ENCODE measurements at regions not wholly inside any gene's neighbourhood (a gene's known extent, or its start where the extent isn't known, plus 50 kb on each side); places are given as distances from the start of the nearest gene placed in this dataset.

- FAIRE-seq, result no peak
- DNase-seq (ENCODE audit: insufficient read length, low spot score), result no peak
These were observed 152.8 kb upstream of the TMEFF2 start for GRCh38 chr2:192347542-192347941.

- FAIRE-seq, result no peak
- no peak for DNase-seq (ENCODE audit: insufficient read length, low spot score)
These were observed 150.6 kb upstream of the TMEFF2 start for GRCh38 chr2:192345287-192345686.

DNA sequence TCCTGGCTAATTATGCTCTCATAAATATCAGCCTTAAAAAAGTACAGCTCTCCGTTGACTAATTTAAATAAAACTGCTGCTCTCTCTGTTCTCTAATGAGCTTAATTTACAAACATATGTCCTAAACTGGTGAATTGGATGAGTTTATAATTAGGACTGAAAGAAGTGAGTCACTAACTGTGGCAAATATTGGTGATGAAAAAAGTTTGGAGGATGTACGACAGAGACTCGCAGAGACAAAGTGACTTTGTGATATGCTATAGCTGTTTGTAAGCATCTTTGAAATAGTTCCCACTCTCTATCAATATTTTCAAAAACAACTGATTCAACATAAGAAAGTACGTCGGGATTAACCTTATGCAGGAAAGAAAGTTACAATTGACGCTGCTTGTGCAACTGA is 138.9 kb upstream of the TMEFF2 start:
- FAIRE-seq, result no peak

GRCh38 chr2:192328297-192328696 is 133.6 kb upstream of the TMEFF2 start:
- no peak for DNase-seq (ENCODE audit: insufficient read length, low spot score)
- no peak for FAIRE-seq

More for the DNA sequence above, 138.9 kb upstream of the TMEFF2 start:
- no peak for DNase-seq (ENCODE audit: insufficient read length, low spot score)

- FAIRE-seq (peak; percentile 4), DNase-seq (ENCODE audit: insufficient read length, low spot score) (no peak)
These were observed 132.8 kb upstream of the TMEFF2 start for GRCh38 chr2:192327576-192327975.

DNA sequence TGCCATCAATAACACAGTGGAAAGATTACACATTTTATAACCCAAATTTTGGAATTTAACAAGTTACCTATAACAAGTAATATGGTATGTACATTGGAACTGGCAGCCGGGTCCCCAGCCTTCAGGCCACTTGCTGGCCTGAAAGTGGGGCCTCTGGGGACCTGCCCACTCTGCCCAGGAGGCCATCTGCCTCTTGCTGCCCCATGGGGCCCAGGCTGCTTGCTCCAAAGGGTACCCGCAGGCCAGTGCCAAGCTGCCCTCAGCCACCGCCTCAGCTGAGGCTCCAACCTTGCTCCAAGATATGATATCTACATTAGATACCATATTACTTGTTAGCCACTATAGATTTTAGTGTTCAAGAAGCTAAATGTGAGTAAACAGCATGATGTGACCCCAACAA is 120.8 kb upstream of the TMEFF2 start:
- DNase-seq (ENCODE audit: insufficient read length, low spot score) (no peak), FAIRE-seq (no peak)

GRCh38 chr2:192314800-192315481 is 120.2 kb upstream of the TMEFF2 start:
- DNase-seq (ENCODE audit: insufficient read length, low spot score) (no peak), FAIRE-seq (no peak)

DNA sequence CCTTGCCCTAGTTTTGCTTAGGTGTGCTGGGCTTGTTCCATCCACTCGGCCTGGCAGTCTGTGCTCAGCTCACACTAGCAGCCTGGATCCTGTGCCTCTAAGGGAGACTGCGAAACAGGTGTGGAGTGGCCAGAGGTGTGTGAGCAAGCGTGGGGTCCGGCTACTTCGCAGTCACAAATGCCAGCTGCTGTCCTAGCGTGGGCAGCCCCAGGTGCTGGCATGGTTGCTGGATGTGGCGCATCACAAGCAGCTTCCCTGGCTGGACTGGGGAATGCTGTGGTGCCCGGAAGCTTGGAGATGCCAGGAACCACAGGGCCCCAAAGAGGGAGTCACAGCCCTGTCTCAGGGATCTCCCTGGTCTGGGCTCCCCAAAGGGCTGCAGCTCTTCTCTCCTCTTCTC is 119.0 kb upstream of the TMEFF2 start:
- DNase-seq (ENCODE audit: insufficient read length, low spot score) (no peak), FAIRE-seq (no peak)

- FAIRE-seq, result no peak
- DNase-seq (ENCODE audit: insufficient read length, low spot score), result no peak
These were observed 117.1 kb upstream of the TMEFF2 start for GRCh38 chr2:192311701-192312460.

DNA sequence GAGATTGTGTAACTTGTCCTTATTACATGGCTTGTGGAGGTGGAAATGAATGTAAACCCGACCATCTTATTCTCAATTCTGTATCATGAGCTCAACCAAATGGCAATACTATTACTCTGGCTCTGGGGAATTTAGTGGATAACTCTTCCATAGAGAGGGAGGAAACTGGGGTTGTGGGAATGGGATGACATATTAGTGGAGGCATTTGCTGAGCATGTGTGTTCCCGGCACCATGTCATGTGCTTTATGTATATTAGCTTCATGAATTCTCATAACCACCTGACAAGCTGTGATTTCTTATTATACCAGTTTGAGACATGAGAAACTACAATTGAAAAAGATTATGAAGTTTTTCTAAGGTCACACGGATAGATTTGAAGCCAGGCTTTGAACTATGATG is 112.8 kb upstream of the TMEFF2 start:
- FAIRE-seq, result no peak

GRCh38 chr2:192298664-192299063 is 103.9 kb upstream of the TMEFF2 start:
- DNase-seq (ENCODE audit: insufficient read length, low spot score) (no peak), FAIRE-seq (no peak)

More for the DNA sequence above, 112.8 kb upstream of the TMEFF2 start:
- no peak for DNase-seq (ENCODE audit: insufficient read length, low spot score)

GRCh38 chr2:192292478-192292877 is 97.7 kb upstream of the TMEFF2 start:
- no peak for FAIRE-seq
- no peak for DNase-seq (ENCODE audit: insufficient read length, low spot score)

DNA sequence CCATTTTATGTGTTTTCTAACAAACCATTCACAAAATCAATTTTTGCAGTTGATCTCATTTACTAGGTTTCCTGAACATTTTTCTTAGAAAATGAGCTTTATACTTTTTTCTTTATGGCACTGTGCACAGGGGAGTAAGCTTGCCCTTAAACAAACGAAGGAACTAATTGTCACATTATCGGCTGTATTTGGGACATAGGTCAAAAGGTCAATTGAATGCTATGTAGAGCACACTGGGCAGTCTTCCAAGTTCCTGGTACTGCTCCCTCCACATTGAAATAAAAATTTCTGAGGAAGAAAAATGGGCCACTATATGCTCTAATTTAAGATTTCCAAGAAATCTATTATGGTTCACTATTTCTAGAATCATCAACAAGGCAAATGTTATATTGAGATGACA is 93.6 kb upstream of the TMEFF2 start:
- FAIRE-seq (no peak), DNase-seq (ENCODE audit: insufficient read length, low spot score) (no peak)

DNA sequence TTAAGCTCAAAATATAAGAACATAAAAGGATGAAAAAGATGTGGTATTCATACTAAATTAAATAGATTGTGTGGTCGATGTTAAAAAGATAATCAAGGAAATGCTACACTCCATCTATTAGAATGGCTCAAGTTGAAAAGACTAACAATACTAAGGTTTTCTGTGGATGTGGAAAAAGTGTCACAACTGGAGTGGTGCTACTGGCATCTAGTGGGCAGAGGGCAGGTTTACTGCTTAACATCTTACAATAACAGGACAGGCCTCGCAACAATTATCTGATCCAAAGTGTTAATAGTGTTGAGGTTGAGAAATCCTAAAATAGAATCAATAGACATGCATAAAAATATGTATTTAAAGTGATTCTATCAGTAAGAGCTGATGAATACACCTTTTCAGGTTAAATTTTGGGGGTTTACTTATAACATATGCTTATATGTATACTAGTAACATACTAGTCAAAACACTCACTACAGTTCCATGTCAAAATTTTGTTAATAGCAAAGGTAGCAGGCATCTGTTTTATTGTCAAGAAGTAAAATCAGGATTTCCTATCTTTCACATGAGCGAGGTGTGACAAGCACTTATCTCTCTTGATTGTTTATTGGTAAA is 91.5 kb upstream of the TMEFF2 start:
- no peak for DNase-seq (ENCODE audit: insufficient read length, low spot score)

DNA sequence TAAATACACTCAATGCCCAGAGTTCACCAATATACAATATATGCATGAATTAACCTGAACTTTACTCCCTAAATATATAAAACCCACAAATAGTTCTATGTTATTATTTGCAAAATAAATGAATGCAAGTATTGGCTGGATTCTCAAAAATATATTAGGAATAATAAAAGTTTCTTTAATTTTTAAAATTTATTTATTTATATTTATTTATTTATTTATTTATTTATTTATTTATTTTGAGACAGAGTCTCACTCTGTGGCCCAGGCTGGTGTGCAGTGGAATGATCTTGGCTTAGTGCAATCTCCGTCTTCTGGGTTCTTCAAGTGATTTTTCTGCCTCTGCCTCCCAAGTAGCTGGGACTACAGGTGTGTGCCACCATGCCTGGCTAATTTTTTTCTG is 88.7 kb upstream of the TMEFF2 start:
- FAIRE-seq, result no peak

More for the DNA sequence above, 91.5 kb upstream of the TMEFF2 start:
- no peak for FAIRE-seq

GRCh38 chr2:192278701-192279100 is 84.0 kb upstream of the TMEFF2 start:
- DNase-seq (ENCODE audit: insufficient read length, low spot score) (no peak), FAIRE-seq (no peak)

More for the DNA sequence above, 88.7 kb upstream of the TMEFF2 start:
- no peak for DNase-seq (ENCODE audit: insufficient read length, low spot score)

- no peak for DNase-seq (ENCODE audit: insufficient read length, low spot score)
- FAIRE-seq, result no peak
These were observed 82.9 kb upstream of the TMEFF2 start for GRCh38 chr2:192277494-192278109.

DNA sequence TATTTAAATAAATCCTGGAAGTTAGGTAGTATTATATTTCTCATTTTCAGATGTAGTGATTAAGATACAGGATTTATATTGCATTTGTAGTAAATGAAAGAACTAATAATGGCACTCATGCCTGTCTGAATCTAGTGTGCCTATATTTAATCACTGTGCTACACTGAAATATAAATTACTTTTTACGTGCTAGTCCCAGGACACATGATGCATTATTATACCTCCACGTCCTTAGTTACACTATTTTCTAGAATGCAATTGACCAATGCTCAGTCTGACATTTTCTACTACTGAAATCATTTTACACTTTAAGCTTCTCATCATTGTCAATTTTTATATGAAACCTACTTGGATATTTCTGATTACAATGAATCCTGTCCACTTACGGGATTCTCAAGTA is 80.9 kb upstream of the TMEFF2 start:
- FAIRE-seq (no peak), DNase-seq (ENCODE audit: insufficient read length, low spot score) (no peak)

- FAIRE-seq, result no peak
- no peak for DNase-seq (ENCODE audit: insufficient read length, low spot score)
These were observed 72.8 kb upstream of the TMEFF2 start for GRCh38 chr2:192267484-192267883.

GRCh38 chr2:192265751-192266150 is 71.0 kb upstream of the TMEFF2 start:
- no peak for FAIRE-seq

DNA sequence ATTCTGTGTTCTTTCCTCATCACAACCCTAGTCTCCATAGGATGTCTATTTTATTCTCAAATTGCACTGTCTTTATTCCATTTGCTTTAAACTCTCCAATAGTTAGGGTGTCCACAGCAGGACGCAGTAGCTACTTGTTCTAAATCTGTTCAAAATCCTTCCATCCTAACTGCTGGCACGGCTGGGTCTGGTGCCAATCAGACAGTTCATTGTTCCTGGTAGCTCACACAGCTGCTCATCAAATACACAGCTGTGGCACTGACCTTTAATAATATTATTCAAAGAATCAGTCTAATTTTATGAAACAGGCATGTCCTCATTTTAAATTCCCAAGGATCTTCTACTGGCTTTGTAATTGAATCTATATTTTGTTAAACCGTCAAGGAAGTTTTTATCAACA is 59.7 kb upstream of the TMEFF2 start:
- DNase-seq (ENCODE audit: insufficient read length, low spot score), result no peak
- FAIRE-seq, result no peak

More at GRCh38 chr2:192265751-192266150, 71.0 kb upstream of the TMEFF2 start:
- no peak for DNase-seq (ENCODE audit: insufficient read length, low spot score)
